ENCODE measurements at regions not wholly inside any gene's neighbourhood (a gene's known extent, or its start where the extent isn't known, plus 50 kb on each side); places are given as distances from the start of the nearest gene placed in this dataset.

- no peaks in the 10 kb centered on the region for H3K79me1 ChIP-seq (ENCODE audit: low read depth in 1 of 2, low read length in 2 of 2)
- H3K18ac ChIP-seq (ENCODE audit: low read depth, low read length): no peak overlapping the region
- ATAC-seq (ENCODE audit: low read depth) (no peak), DNase-seq (no peak)
- no peaks in the 10 kb centered on the region for H3K9me3 ChIP-seq (ENCODE audit: control insufficient read depth, insufficient read depth, low read length)
- H3K4me3 ChIP-seq (ENCODE audit: insufficient read depth, low read depth, low read length): no peak overlapping the region
- no peak overlapping the region for H3K4ac ChIP-seq (ENCODE audit: low read depth, low read length)
- ChIA-PET POLR2A (ENCODE audit: unreplicated experiment) (no interaction called here), CTCF (no interaction called here)
- H2AFZ ChIP-seq (replicated peaks; ENCODE audit: low read length, poor library complexity): no peak overlapping the region
- 92% methylated on average over 6 of the region's 15 CpGs; no CpG with 5 or more reads in 1 of the 2 experiments for WGBS, 2 experiments (ENCODE audit: extremely low coverage in 2 of 2, insufficient read length in 1 of 2)
- no peak overlapping the region for H3K23ac ChIP-seq (ENCODE audit: low read depth, low read length)
- no peaks in the 10 kb centered on the region for H3K4me1 ChIP-seq (ENCODE audit: control insufficient read depth, insufficient read depth, low read length)
- H3K9ac ChIP-seq (ENCODE audit: low read depth, low read length): no peak overlapping the region
- no peaks in the 10 kb centered on the region for H3K36me3 ChIP-seq (ENCODE audit: control insufficient read depth, insufficient read depth, low read length)
- dilution Hi-C loops (cut with HindIII; ENCODE audit: low sequenced_read_pairs, unreplicated experiment) (no loop called here), intact Hi-C loops (cut with micrococcal nuclease) (no loop called here), in situ Hi-C loops (cut with MboI; ENCODE audit: low sequenced_read_pairs) (no loop called here)
- no peaks in the 10 kb centered on the region for H4K20me1 ChIP-seq (ENCODE audit: insufficient read depth, low read length)
- TF ChIP-seq SMC3 (IDR thresholded peaks at IDR 0.05; ENCODE audit: low read depth, low read length) (no peak), MAFK (IDR thresholded peaks at IDR 0.05; ENCODE audit: low read depth, low read length) (no peak), POLR2A (IDR thresholded peaks at IDR 0.05; ENCODE audit: low read depth, low read length) (no peak), USF2 (IDR thresholded peaks at IDR 0.05; ENCODE audit: low read depth, low read length) (no peak), CHD1 (IDR thresholded peaks at IDR 0.05; ENCODE audit: low read depth, low read length) (no peak), MXI1 (IDR thresholded peaks at IDR 0.05; ENCODE audit: borderline replicate concordance, low read depth, low read length) (no peak), ELK1 (IDR thresholded peaks at IDR 0.05; ENCODE audit: borderline replicate concordance, low read depth, low read length) (no peak), MAZ (IDR thresholded peaks at IDR 0.05; ENCODE audit: borderline replicate concordance, low read depth, low read length) (no peak), RFX5 (IDR thresholded peaks at IDR 0.05; ENCODE audit: low read depth, low read length) (no peak), NFE2L2 (IDR thresholded peaks at IDR 0.05; ENCODE audit: low read depth, low read length) (no peak), FOS (IDR thresholded peaks at IDR 0.05; ENCODE audit: low read depth, low read length) (no peak), BHLHE40 (IDR thresholded peaks at IDR 0.05; ENCODE audit: low read depth, low read length) (no peak), CTCF (conservative IDR thresholded peaks at IDR 0.05; ENCODE audit: low read depth, low read length) (no peak), CEBPB (IDR thresholded peaks at IDR 0.05; ENCODE audit: low read depth, low read length) (no peak), RAD21 (IDR thresholded peaks at IDR 0.05; ENCODE audit: low read length) (no peak), RCOR1 (IDR thresholded peaks at IDR 0.05; ENCODE audit: insufficient replicate concordance, low read length) (no peak)
- no peak overlapping the region for H2BK15ac ChIP-seq (ENCODE audit: low read depth, low read length)
- no TSS peak for BruUV-seq (replicated peaks)
- H2BK120ac ChIP-seq (ENCODE audit: low read depth, low read length): no peak overlapping the region
- no peak overlapping the region for H3K56ac ChIP-seq (ENCODE audit: extremely low read depth, insufficient read depth, low read length)
- no peak overlapping the region for H2BK5ac ChIP-seq (ENCODE audit: low read depth, low read length, poor library complexity, severe bottlenecking)
- H4K5ac ChIP-seq (ENCODE audit: low read depth, low read length): no peak overlapping the region
- H3K27me3 ChIP-seq (ENCODE audit: control insufficient read depth, insufficient read depth, low read length): no peaks in the 10 kb centered on the region
- H3K4me2 ChIP-seq (ENCODE audit: low read depth, low read length): no peak overlapping the region
- H3K27ac ChIP-seq (ENCODE audit: insufficient read depth, low read length): no peak overlapping the region
- no peak overlapping the region for H2AK5ac ChIP-seq (ENCODE audit: low read depth, low read length)
- no peak overlapping the region for H3K14ac ChIP-seq (replicated peaks; ENCODE audit: low read depth, low read length)
- H3K9me1 ChIP-seq (ENCODE audit: insufficient read depth, low read length): no peaks in the 10 kb centered on the region
- no peak overlapping the region for H4K8ac ChIP-seq (ENCODE audit: low read depth in 2 of 2, low read length in 2 of 2)
- H2BK20ac ChIP-seq (ENCODE audit: low read depth, low read length): no peak overlapping the region
- no peak overlapping the region for H4K91ac ChIP-seq (ENCODE audit: insufficient read depth, low read depth, low read length)
- H2AK9ac ChIP-seq (replicated peaks; ENCODE audit: low read depth, low read length, poor library complexity): no peak overlapping the region
Measured at GRCh38 chr6:47376930-47377329, 67.2 kb upstream of the TNFRSF21 start.

Data from IMR-90 (cell line).